SK-N-SH (cell line): ENCODE measurements at regions not wholly inside any gene's neighbourhood (a gene's known extent, or its start where the extent isn't known, plus 50 kb on each side); places are given as distances from the start of the nearest gene placed in this dataset.

ENCODE experiments used
- CTCF ChIA-PET: fragments of 300-600, 350-600 bp; formaldehyde crosslinking; extraction: SDS; loops from one replicate; lab custom pipeline; 2021; lab: Yijun Ruan, JAX
- POLR2A ChIA-PET: fragments of 350-600 bp; sonication (Branson Sonifier 250); formaldehyde crosslinking; extraction: SDS; loops from one replicate; lab custom pipeline; 2020; ENCODE audit warnings: antibody characterized with exemption, inconsistent platforms; lab: Yijun Ruan, JAX
- DNase-seq: peaks from one replicate; pipeline ENCODE4 v3.0.0; 2012
- H2AFZ ChIP-seq: fragments of 200-600 bp; sonication (generic); 2 replicates; pipeline ENCODE4 v1.8.1; 2016; ENCODE audit warnings: antibody characterized with exemption, mild to moderate bottlenecking, low read depth
- H3F3A ChIP-seq: fragments of 200-600 bp; sonication (generic); replicated peaks from 2 replicates; pipeline ENCODE3; 2016; ENCODE audit warnings: antibody characterized with exemption, mild to moderate bottlenecking; ENCODE audit not compliant: insufficient read depth
- H3K27ac ChIP-seq, 2 experiments: fragments of 200-500 bp in 1 of 2; fragments of 200-600 bp in 1 of 2; sonication (Bioruptor generic) in 1 of 2; sonication (generic), shearing (Covaris generic) in 1 of 2; 2 replicates each; pipeline versions ENCODE4 v1.5.1 to v1.6.1; 2014 to 2016; ENCODE audit warnings: low read depth in 2 of 2, inconsistent platforms in 1 of 2, low read length in 1 of 2, mild to moderate bottlenecking in 1 of 2, mixed read lengths in 1 of 2
- H3K27me3 ChIP-seq: fragments of 200-600 bp; sonication (generic), shearing (Covaris generic); 2 replicates; pipeline ENCODE4 v1.6.1; 2016; ENCODE audit warnings: mixed run types; ENCODE audit not compliant: insufficient read depth
- H3K36me3 ChIP-seq, 2 experiments: fragments of 200-500 bp in 1 of 2; fragments of 200-600 bp in 1 of 2; sonication (Bioruptor generic) in 1 of 2; sonication (generic) in 1 of 2; replicated peaks in 1 of 2; 2 replicates each; pipeline versions ENCODE3 to v1.5.1; 2014 to 2016; ENCODE audit warnings: low read length in 1 of 2, mild to moderate bottlenecking in 1 of 2; ENCODE audit not compliant: insufficient read depth in 2 of 2, control insufficient read depth in 1 of 2
- H3K4me1 ChIP-seq, 2 experiments: fragments of 200-500 bp in 1 of 2; fragments of 200-600 bp in 1 of 2; sonication (Bioruptor generic) in 1 of 2; sonication (generic), shearing (Covaris generic) in 1 of 2; 2 replicates each; pipeline versions ENCODE4 v1.5.1 to v1.6.1; 2014 to 2016; ENCODE audit warnings: low read depth in 1 of 2, low read length in 1 of 2, mixed run types in 1 of 2; ENCODE audit not compliant: insufficient read depth in 2 of 2, control insufficient read depth in 1 of 2
- H3K4me2 ChIP-seq: fragments of 200-600 bp; sonication (generic), shearing (Covaris generic); 2 replicates; pipeline ENCODE4 v1.6.1; 2017; ENCODE audit warnings: mixed run types
- H3K4me3 ChIP-seq, 2 experiments: fragments of 200-500 bp in 1 of 2; fragments of 200-600 bp in 1 of 2; sonication (Bioruptor generic) in 1 of 2; sonication (generic), shearing (Covaris generic) in 1 of 2; 2 replicates each; pipeline versions ENCODE4 v1.5.1 to v1.8.1; 2014 to 2016; ENCODE audit warnings: low read depth in 2 of 2, inconsistent platforms in 1 of 2, low read length in 1 of 2, mild to moderate bottlenecking in 1 of 2, mixed read lengths in 1 of 2, moderate library complexity in 1 of 2
- H3K79me2 ChIP-seq: fragments of 200-600 bp; sonication (generic); 2 replicates; pipeline ENCODE4 v1.8.1; 2017; ENCODE audit warnings: mild to moderate bottlenecking; ENCODE audit not compliant: insufficient read depth
- H3K9ac ChIP-seq: fragments of 200-600 bp; sonication (generic); 2 replicates; pipeline ENCODE4 v1.6.1; 2017; ENCODE audit warnings: mixed run types
- H3K9me2 ChIP-seq: fragments of 200-600 bp; sonication (generic); 2 replicates; pipeline ENCODE4 v1.6.1; 2017; ENCODE audit warnings: mixed run types
- H3K9me3 ChIP-seq: fragments of 200-600 bp; sonication (generic); 2 replicates; pipeline ENCODE4 v1.6.1; 2017; ENCODE audit warnings: mixed run types, mild to moderate bottlenecking, moderate library complexity
- H4K20me1 ChIP-seq: fragments of 200-600 bp; sonication (generic); 2 replicates; pipeline ENCODE4 v1.6.1; 2017; ENCODE audit warnings: mild to moderate bottlenecking, mixed run types; ENCODE audit not compliant: insufficient read depth
- EP300 ChIP-seq, 2 experiments: IDR thresholded peaks; 2 replicates each; pipeline versions ENCODE4 v1.4.0 to v1.6.1; 2012; ENCODE audit warnings: borderline replicate concordance in 1 of 2, low read depth in 1 of 2, low read length in 1 of 2
- EZH2phosphoT487 ChIP-seq: fragments of 200-600 bp; sonication (generic); IDR thresholded peaks from 2 replicates; pipeline ENCODE4 v1.6.1; 2017; ENCODE audit warnings: low read depth, mixed run types, mild to moderate bottlenecking, antibody characterized with exemption, moderate library complexity, borderline replicate concordance
- FOSL2 ChIP-seq: IDR thresholded peaks from 2 replicates; pipeline ENCODE4 v1.4.0; 2012; ENCODE audit warnings: low read depth, mild to moderate bottlenecking, moderate library complexity, borderline replicate concordance
- FOXJ3 ChIP-seq: sonication (generic); formaldehyde crosslinking; IDR thresholded peaks from 2 replicates; pipeline ENCODE4 v1.5.1; 2020; ENCODE audit warnings: mild to moderate bottlenecking, missing genetic modification reagents
- GABPA ChIP-seq: IDR thresholded peaks from 2 replicates; pipeline ENCODE4 v1.4.0; 2012; ENCODE audit warnings: low read depth, mild to moderate bottlenecking
- JUND ChIP-seq: IDR thresholded peaks from 2 replicates; pipeline ENCODE4 v1.4.0; 2012
- MXI1 ChIP-seq: IDR thresholded peaks from 2 replicates; pipeline ENCODE4 v1.6.1; 2012; ENCODE audit warnings: mild to moderate bottlenecking, low read depth, low read length, improper control_type of control experiment
- NRF1 ChIP-seq: IDR thresholded peaks from 2 replicates; pipeline ENCODE4 v1.6.1; 2012; ENCODE audit warnings: low read depth, mild to moderate bottlenecking, low read length
- POLR2AphosphoS5 ChIP-seq: IDR thresholded peaks from 2 replicates; pipeline ENCODE4 v1.6.1; 2012; ENCODE audit warnings: low read depth, low read length
- RAD21 ChIP-seq: IDR thresholded peaks from 2 replicates; pipeline ENCODE4 v1.6.1; 2012; ENCODE audit warnings: mild to moderate bottlenecking, low read length
- RCOR1 ChIP-seq: fragments of 150-350 bp; IDR thresholded peaks from 2 replicates; pipeline ENCODE4 v1.6.1; 2017; ENCODE audit warnings: antibody characterized with exemption, low read length
- SIN3A ChIP-seq: IDR thresholded peaks from 2 replicates; pipeline ENCODE4 v1.6.1; 2012; ENCODE audit warnings: low read depth, mild to moderate bottlenecking, low read length, moderate library complexity, borderline replicate concordance
- TAF1 ChIP-seq: IDR thresholded peaks from 2 replicates; pipeline ENCODE4 v1.6.1; 2012; ENCODE audit warnings: low read depth, mild to moderate bottlenecking, low read length, moderate library complexity, borderline replicate concordance
- YY1 ChIP-seq: IDR thresholded peaks from 2 replicates; pipeline ENCODE4 v1.4.0; 2012; ENCODE audit warnings: low read depth, mild to moderate bottlenecking
- WGBS: methylation state at CpG from one replicate; pipeline ENCODE4 v1.1.6; 2017; ENCODE audit warnings: low lambda C conversion rate; 5-methylcytosine and 5-hydroxymethylcytosine counted together
- TF ChIP-seq, protein P1 (sequence below): IDR thresholded peaks from 2 replicates; pipeline ENCODE4; 2012
- TF ChIP-seq, protein P2 (sequence below): fragments of 150-350 bp; IDR thresholded peaks from 2 replicates; pipeline ENCODE4 v1.6.1; 2017; ENCODE audit warnings: antibody characterized with exemption, low read length, low read depth, borderline replicate concordance
- TF ChIP-seq, protein P3 (sequence below): IDR thresholded peaks from 2 replicates; pipeline ENCODE4 v1.4.0; 2012; ENCODE audit warnings: low read depth, borderline replicate concordance

GRCh38 chr14:28886940-28887339 lies 120.4 kb downstream of the FOXG1 start:
- ChIA-PET POLR2A (no interaction called here), CTCF (no interaction called here)
- Histone ChIP-seq H3K27ac (no peak overlapping the region), H3K9me3 (no peaks in the 10 kb centered on the region), H3F3A (no peaks in the 10 kb centered on the region), H3K36me3 (no peaks in the 10 kb centered on the region), H3K9me2 (no peaks in the 10 kb centered on the region), H3K4me2 (no peak overlapping the region), H3K79me2 (no peaks in the 10 kb centered on the region), H3K4me3 (no peak overlapping the region), H2AFZ (no peak overlapping the region), H3K9ac (no peak overlapping the region), H4K20me1 (no peaks in the 10 kb centered on the region), H3K27me3 (no peaks in the 10 kb centered on the region), H3K4me1 (no peaks in the 10 kb centered on the region)
- no peak for TF ChIP-seq EZH2phosphoT487
- TF ChIP-seq POLR2AphosphoS5 = no peak
- no peak for TF ChIP-seq NRF1
- TF ChIP-seq, protein P1, sequence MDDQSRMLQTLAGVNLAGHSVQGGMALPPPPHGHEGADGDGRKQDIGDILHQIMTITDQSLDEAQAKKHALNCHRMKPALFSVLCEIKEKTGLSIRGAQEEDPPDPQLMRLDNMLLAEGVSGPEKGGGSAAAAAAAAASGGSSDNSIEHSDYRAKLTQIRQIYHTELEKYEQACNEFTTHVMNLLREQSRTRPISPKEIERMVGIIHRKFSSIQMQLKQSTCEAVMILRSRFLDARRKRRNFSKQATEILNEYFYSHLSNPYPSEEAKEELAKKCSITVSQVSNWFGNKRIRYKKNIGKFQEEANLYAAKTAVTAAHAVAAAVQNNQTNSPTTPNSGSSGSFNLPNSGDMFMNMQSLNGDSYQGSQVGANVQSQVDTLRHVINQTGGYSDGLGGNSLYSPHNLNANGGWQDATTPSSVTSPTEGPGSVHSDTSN = no peak
- TF ChIP-seq MXI1 = no peak
- TF ChIP-seq JUND = no peak
- TF ChIP-seq, protein P2, sequence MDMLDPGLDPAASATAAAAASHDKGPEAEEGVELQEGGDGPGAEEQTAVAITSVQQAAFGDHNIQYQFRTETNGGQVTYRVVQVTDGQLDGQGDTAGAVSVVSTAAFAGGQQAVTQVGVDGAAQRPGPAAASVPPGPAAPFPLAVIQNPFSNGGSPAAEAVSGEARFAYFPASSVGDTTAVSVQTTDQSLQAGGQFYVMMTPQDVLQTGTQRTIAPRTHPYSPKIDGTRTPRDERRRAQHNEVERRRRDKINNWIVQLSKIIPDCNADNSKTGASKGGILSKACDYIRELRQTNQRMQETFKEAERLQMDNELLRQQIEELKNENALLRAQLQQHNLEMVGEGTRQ = no peak
- no peak for TF ChIP-seq GABPA
- no peak for TF ChIP-seq YY1
- no peak for TF ChIP-seq TAF1
- no peak for TF ChIP-seq FOXJ3 (CRISPR knock-in tag)
- no peak for TF ChIP-seq FOSL2
- no peak for TF ChIP-seq EP300 (IDR thresholded peaks at IDR 0.05; ENCODE audit: borderline replicate concordance in 1 of 2, low read depth in 1 of 2, low read length in 1 of 2)
- TF ChIP-seq RCOR1 = no peak
- TF ChIP-seq RAD21 = no peak
- TF ChIP-seq, protein P3, sequence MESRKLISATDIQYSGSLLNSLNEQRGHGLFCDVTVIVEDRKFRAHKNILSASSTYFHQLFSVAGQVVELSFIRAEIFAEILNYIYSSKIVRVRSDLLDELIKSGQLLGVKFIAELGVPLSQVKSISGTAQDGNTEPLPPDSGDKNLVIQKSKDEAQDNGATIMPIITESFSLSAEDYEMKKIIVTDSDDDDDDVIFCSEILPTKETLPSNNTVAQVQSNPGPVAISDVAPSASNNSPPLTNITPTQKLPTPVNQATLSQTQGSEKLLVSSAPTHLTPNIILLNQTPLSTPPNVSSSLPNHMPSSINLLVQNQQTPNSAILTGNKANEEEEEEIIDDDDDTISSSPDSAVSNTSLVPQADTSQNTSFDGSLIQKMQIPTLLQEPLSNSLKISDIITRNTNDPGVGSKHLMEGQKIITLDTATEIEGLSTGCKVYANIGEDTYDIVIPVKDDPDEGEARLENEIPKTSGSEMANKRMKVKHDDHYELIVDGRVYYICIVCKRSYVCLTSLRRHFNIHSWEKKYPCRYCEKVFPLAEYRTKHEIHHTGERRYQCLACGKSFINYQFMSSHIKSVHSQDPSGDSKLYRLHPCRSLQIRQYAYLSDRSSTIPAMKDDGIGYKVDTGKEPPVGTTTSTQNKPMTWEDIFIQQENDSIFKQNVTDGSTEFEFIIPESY = no peak
- TF ChIP-seq SIN3A = no peak
- no peak for DNase-seq
- 2% methylated on average over 5 of the region's 5 CpGs for WGBS
